ENCODE measurements at regions not wholly inside any gene's neighbourhood (a gene's known extent, or its start where the extent isn't known, plus 50 kb on each side); places are given as distances from the start of the nearest gene placed in this dataset.

DNA sequence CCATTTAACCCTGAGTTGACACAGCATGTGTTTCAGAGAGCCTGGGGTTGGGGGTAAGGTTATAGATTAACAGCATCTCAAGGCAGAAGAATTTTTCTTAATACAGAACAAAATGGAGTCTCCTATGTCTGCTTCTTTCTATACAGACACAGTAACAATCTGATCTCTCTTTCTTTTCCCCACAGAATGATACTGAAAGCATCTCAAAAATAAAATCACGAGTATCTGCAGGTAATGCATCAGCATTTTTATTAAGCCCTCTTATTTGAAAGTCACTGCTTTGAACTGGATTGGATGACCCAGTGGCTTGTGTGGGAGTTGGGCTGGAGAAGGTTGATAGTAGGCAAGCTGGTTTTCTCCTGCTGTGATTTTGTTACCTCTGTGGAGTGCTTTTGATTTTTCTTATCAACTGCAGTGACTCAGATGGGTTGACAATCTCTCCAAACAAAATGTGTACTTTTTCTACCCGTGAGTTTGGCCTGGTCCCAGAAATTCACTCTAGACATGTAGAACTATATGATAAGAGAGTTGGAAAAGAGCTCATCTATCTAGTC, 253.5 kb upstream of the PRKCQ start:
- Histone ChIP-seq H2AFZ (ENCODE audit: low read length) (no peak overlapping the region), H3K79me2 (ENCODE audit: insufficient read depth, low read length) (no peaks in the 10 kb centered on the region), H3K9me3 (ENCODE audit: low read length) (no peaks in the 10 kb centered on the region), H3K36me3 (replicated peaks in 1 of 2; ENCODE audit: control insufficient read depth in 1 of 2, insufficient read depth in 2 of 2, low read length in 2 of 2) (no peaks in the 10 kb centered on the region), H3K4me1 (ENCODE audit: insufficient read depth, low read length) (no peaks in the 10 kb centered on the region), H3K9ac (ENCODE audit: insufficient read depth, low read depth, low read length) (no peak overlapping the region), H3K27me3 (ENCODE audit: control insufficient read depth in 1 of 2, insufficient read depth in 2 of 2, low read length in 2 of 2) (no peaks in the 10 kb centered on the region), H4K20me1 (ENCODE audit: insufficient read depth, low read length) (no peaks in the 10 kb centered on the region), H3K27ac (ENCODE audit: extremely low read length, insufficient read depth, low read length) (no peak overlapping the region), H3K4me2 (ENCODE audit: low read depth, low read length) (no peak overlapping the region), H3K4me3 (replicated peaks in 1 of 3; ENCODE audit: insufficient read depth in 1 of 3, low read depth in 2 of 3, low read length in 3 of 3) (no peak overlapping the region)
- no TSS peak for BruUV-seq (replicated peaks)
- WGBS (ENCODE audit: low lambda C conversion rate): 5% methylated on average over 2 of the region's 2 CpGs
- in situ Hi-C loops (cut with HindIII; ENCODE audit: extremely low pct_ligation_motif_present, low pct_unique_long_range_greater_than_20kb): no loop called here
- ChIA-PET POLR2A (no interaction called here), CTCF (ENCODE audit: low intra/inter-chr PET ratio, low total read pairs) (no interaction called here)
- FAIRE-seq (no peak), DNase-seq (ENCODE audit: low spot score) (no peak), ATAC-seq (no peak)
- intact Hi-C loops (cut with micrococcal nuclease; ENCODE audit: unreplicated experiment): no loop called here
- TF ChIP-seq ZNF782 (CRISPR knock-in tag; IDR thresholded peaks at IDR 0.05; ENCODE audit: borderline replicate concordance): no peak
- TF ChIP-seq AHR (CRISPR knock-in tag; IDR thresholded peaks at IDR 0.05): no peak
- no peak for TF ChIP-seq POLR2A (IDR thresholded peaks at IDR 0.05; ENCODE audit: insufficient read depth in 1 of 2, low read depth in 2 of 2, low read length in 2 of 2)
- no peak for TF ChIP-seq PLSCR1 (CRISPR knock-in tag; IDR thresholded peaks at IDR 0.05; ENCODE audit: borderline replicate concordance)
- TF ChIP-seq YEATS2 (CRISPR knock-in tag; IDR thresholded peaks at IDR 0.05; ENCODE audit: borderline replicate concordance): no peak
- no peak for TF ChIP-seq ZNF644 (CRISPR knock-in tag; IDR thresholded peaks at IDR 0.05; ENCODE audit: low read depth)
- TF ChIP-seq ZBTB3 (CRISPR knock-in tag; IDR thresholded peaks at IDR 0.05; ENCODE audit: borderline replicate concordance, low read depth): no peak
- TF ChIP-seq CHCHD3 (CRISPR knock-in tag; IDR thresholded peaks at IDR 0.05): no peak
- no peak for TF ChIP-seq EEA1 (CRISPR knock-in tag; IDR thresholded peaks at IDR 0.05; ENCODE audit: borderline replicate concordance)
- TF ChIP-seq THAP8 (CRISPR knock-in tag; IDR thresholded peaks at IDR 0.05; ENCODE audit: borderline replicate concordance): no peak
- TF ChIP-seq ZNF501 (CRISPR knock-in tag; IDR thresholded peaks at IDR 0.05): no peak
- no peak for TF ChIP-seq NONO (IDR thresholded peaks at IDR 0.05)
- TF ChIP-seq NONO (CRISPR knock-in tag; conservative IDR thresholded peaks at IDR 0.05): no peak
- no peak for TF ChIP-seq MYNN (CRISPR knock-in tag; IDR thresholded peaks at IDR 0.05; ENCODE audit: low read depth)
- TF ChIP-seq, protein P1, sequence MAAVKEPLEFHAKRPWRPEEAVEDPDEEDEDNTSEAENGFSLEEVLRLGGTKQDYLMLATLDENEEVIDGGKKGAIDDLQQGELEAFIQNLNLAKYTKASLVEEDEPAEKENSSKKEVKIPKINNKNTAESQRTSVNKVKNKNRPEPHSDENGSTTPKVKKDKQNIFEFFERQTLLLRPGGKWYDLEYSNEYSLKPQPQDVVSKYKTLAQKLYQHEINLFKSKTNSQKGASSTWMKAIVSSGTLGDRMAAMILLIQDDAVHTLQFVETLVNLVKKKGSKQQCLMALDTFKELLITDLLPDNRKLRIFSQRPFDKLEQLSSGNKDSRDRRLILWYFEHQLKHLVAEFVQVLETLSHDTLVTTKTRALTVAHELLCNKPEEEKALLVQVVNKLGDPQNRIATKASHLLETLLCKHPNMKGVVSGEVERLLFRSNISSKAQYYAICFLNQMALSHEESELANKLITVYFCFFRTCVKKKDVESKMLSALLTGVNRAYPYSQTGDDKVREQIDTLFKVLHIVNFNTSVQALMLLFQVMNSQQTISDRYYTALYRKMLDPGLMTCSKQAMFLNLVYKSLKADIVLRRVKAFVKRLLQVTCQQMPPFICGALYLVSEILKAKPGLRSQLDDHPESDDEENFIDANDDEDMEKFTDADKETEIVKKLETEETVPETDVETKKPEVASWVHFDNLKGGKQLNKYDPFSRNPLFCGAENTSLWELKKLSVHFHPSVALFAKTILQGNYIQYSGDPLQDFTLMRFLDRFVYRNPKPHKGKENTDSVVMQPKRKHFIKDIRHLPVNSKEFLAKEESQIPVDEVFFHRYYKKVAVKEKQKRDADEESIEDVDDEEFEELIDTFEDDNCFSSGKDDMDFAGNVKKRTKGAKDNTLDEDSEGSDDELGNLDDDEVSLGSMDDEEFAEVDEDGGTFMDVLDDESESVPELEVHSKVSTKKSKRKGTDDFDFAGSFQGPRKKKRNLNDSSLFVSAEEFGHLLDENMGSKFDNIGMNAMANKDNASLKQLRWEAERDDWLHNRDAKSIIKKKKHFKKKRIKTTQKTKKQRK (IDR thresholded peaks at IDR 0.05; ENCODE audit: low read length): no peak
- TF ChIP-seq ZZZ3 (CRISPR knock-in tag; IDR thresholded peaks at IDR 0.05; ENCODE audit: borderline replicate concordance): no peak
- TF ChIP-seq, protein P2, sequence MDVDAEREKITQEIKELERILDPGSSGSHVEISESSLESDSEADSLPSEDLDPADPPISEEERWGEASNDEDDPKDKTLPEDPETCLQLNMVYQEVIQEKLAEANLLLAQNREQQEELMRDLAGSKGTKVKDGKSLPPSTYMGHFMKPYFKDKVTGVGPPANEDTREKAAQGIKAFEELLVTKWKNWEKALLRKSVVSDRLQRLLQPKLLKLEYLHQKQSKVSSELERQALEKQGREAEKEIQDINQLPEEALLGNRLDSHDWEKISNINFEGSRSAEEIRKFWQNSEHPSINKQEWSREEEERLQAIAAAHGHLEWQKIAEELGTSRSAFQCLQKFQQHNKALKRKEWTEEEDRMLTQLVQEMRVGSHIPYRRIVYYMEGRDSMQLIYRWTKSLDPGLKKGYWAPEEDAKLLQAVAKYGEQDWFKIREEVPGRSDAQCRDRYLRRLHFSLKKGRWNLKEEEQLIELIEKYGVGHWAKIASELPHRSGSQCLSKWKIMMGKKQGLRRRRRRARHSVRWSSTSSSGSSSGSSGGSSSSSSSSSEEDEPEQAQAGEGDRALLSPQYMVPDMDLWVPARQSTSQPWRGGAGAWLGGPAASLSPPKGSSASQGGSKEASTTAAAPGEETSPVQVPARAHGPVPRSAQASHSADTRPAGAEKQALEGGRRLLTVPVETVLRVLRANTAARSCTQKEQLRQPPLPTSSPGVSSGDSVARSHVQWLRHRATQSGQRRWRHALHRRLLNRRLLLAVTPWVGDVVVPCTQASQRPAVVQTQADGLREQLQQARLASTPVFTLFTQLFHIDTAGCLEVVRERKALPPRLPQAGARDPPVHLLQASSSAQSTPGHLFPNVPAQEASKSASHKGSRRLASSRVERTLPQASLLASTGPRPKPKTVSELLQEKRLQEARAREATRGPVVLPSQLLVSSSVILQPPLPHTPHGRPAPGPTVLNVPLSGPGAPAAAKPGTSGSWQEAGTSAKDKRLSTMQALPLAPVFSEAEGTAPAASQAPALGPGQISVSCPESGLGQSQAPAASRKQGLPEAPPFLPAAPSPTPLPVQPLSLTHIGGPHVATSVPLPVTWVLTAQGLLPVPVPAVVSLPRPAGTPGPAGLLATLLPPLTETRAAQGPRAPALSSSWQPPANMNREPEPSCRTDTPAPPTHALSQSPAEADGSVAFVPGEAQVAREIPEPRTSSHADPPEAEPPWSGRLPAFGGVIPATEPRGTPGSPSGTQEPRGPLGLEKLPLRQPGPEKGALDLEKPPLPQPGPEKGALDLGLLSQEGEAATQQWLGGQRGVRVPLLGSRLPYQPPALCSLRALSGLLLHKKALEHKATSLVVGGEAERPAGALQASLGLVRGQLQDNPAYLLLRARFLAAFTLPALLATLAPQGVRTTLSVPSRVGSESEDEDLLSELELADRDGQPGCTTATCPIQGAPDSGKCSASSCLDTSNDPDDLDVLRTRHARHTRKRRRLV (CRISPR knock-in tag; IDR thresholded peaks at IDR 0.05): no peak
